DND-41 (cell line): ENCODE measurements at regions not wholly inside any gene's neighbourhood (a gene's known extent, or its start where the extent isn't known, plus 50 kb on each side); places are given as distances from the start of the nearest gene placed in this dataset.

ENCODE experiments used
- ATAC-seq: fragments of 200-7000 bp; cut with Tn5 transposase; 3 replicates; pipeline ENCODE4 v1.9.1; 2021; ENCODE audit warnings: low read depth; ENCODE audit not compliant: insufficient read depth
- DNase-seq: peaks from one replicate; pipeline ENCODE4 v3.0.0-alpha.2; 2020
- H2AFZ ChIP-seq: 2 replicates; pipeline ENCODE4 v1.6.0; 2012; ENCODE audit warnings: low read depth, low read length
- H3K27ac ChIP-seq: 2 replicates; pipeline ENCODE4 v1.5.1; 2012; ENCODE audit warnings: low read length, inconsistent platforms
- H3K27me3 ChIP-seq: fragments of 200-600 bp; sonication (generic); 2 replicates; pipeline ENCODE4 v1.6.0; 2012; ENCODE audit warnings: low read length, mild to moderate bottlenecking, inconsistent platforms; ENCODE audit not compliant: insufficient read depth, poor library complexity
- H3K36me3 ChIP-seq: 2 replicates; pipeline ENCODE4 v1.5.1; 2012; ENCODE audit warnings: low read length, inconsistent platforms; ENCODE audit not compliant: insufficient read depth
- H3K4me1 ChIP-seq: 2 replicates; pipeline ENCODE4 v1.5.1; 2012; ENCODE audit warnings: mild to moderate bottlenecking, low read length; ENCODE audit not compliant: insufficient read depth
- H3K4me2 ChIP-seq: 2 replicates; pipeline ENCODE4 v1.6.0; 2012; ENCODE audit warnings: mild to moderate bottlenecking, moderate library complexity, low read length, inconsistent platforms; ENCODE audit not compliant: insufficient read depth
- H3K4me3 ChIP-seq, 2 experiments: fragments of 200-600 bp in 1 of 2; shearing (Covaris generic) in 1 of 2; 2 replicates each; pipeline ENCODE4 v1.5.1; 2012 to 2016; ENCODE audit warnings: inconsistent platforms in 2 of 2, low read length in 2 of 2, mild to moderate bottlenecking in 2 of 2, low read depth in 1 of 2, moderate library complexity in 1 of 2
- H3K79me2 ChIP-seq: 2 replicates; pipeline ENCODE4 v1.6.0; 2012; ENCODE audit warnings: low read length, inconsistent platforms; ENCODE audit not compliant: insufficient read depth
- H3K9ac ChIP-seq: 2 replicates; pipeline ENCODE4 v1.6.0; 2012; ENCODE audit warnings: low read depth, mild to moderate bottlenecking, inconsistent platforms, low read length, moderate library complexity
- H3K9me3 ChIP-seq: 2 replicates; pipeline ENCODE4 v1.5.1; 2012; ENCODE audit warnings: low read length, moderate library complexity, mild to moderate bottlenecking, inconsistent platforms; ENCODE audit not compliant: insufficient read depth, severe bottlenecking
- H4K20me1 ChIP-seq: 2 replicates; pipeline ENCODE4 v1.6.0; 2012; ENCODE audit warnings: low read length; ENCODE audit not compliant: insufficient read depth
- EZH2 ChIP-seq: IDR thresholded peaks from 3 replicates; pipeline ENCODE4 v1.6.1; 2012; ENCODE audit warnings: borderline replicate concordance, low read depth, mild to moderate bottlenecking, moderate library complexity, low read length, inconsistent platforms; ENCODE audit not compliant: severe bottlenecking
- TF ChIP-seq, protein P1 (sequence below): IDR thresholded peaks from 2 replicates; pipeline ENCODE4 v1.5.1; 2012; ENCODE audit warnings: borderline replicate concordance, low read length, moderate library complexity, mild to moderate bottlenecking; ENCODE audit not compliant: poor library complexity, severe bottlenecking; ENCODE audit errors: extremely low read depth

DNA sequence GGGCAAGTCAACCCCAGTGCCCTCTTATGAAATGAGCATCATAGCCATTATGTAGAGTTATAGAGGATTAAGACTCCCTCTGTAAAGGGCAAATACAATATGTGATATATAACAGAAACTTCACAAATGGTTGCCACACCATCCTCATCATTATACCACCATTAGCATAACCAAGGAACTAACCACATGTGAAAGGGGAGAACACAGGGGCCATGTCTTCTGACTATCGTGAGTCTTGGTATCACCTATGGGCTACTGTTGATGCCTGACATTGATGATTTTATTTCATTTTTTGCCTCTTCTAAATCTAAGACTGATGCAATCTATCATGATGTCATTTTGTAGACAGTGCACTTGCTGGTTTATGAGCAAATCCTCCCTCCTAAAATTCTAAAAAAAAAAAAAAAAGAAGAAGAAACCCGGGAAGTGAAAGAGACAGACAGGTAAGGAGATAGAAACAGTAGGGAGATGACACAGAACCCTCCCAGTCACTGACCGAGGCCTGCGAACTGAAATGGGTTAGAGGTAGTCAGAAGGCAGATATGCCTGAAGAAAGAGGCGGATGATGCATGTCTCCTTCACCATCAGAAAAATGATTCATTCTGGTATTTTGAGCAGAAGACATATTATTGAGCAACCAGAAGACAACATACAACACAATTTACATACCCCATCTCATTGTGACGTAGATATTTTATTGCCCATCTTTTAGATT is 266.0 kb downstream of the DMAC1 start:
- TF ChIP-seq, protein P1, sequence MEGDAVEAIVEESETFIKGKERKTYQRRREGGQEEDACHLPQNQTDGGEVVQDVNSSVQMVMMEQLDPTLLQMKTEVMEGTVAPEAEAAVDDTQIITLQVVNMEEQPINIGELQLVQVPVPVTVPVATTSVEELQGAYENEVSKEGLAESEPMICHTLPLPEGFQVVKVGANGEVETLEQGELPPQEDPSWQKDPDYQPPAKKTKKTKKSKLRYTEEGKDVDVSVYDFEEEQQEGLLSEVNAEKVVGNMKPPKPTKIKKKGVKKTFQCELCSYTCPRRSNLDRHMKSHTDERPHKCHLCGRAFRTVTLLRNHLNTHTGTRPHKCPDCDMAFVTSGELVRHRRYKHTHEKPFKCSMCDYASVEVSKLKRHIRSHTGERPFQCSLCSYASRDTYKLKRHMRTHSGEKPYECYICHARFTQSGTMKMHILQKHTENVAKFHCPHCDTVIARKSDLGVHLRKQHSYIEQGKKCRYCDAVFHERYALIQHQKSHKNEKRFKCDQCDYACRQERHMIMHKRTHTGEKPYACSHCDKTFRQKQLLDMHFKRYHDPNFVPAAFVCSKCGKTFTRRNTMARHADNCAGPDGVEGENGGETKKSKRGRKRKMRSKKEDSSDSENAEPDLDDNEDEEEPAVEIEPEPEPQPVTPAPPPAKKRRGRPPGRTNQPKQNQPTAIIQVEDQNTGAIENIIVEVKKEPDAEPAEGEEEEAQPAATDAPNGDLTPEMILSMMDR: no peak
- no peak for TF ChIP-seq EZH2
- H4K20me1 ChIP-seq: no peaks in the 10 kb centered on the region
- no peaks in the 10 kb centered on the region for H3K36me3 ChIP-seq
- H3K79me2 ChIP-seq: no peaks in the 10 kb centered on the region
- H3K4me2 ChIP-seq: no peak overlapping the region
- no peak overlapping the region for H2AFZ ChIP-seq
- no peak overlapping the region for H3K4me3 ChIP-seq
- no peak overlapping the region for H3K27ac ChIP-seq
- no peak for ATAC-seq
- H3K27me3 ChIP-seq: no peaks in the 10 kb centered on the region
- no peaks in the 10 kb centered on the region for H3K9me3 ChIP-seq
- no peak for DNase-seq
- H3K4me1 ChIP-seq: peaks cover 20% of the 10 kb centered on the region
- no peak overlapping the region for H3K9ac ChIP-seq

DNA sequence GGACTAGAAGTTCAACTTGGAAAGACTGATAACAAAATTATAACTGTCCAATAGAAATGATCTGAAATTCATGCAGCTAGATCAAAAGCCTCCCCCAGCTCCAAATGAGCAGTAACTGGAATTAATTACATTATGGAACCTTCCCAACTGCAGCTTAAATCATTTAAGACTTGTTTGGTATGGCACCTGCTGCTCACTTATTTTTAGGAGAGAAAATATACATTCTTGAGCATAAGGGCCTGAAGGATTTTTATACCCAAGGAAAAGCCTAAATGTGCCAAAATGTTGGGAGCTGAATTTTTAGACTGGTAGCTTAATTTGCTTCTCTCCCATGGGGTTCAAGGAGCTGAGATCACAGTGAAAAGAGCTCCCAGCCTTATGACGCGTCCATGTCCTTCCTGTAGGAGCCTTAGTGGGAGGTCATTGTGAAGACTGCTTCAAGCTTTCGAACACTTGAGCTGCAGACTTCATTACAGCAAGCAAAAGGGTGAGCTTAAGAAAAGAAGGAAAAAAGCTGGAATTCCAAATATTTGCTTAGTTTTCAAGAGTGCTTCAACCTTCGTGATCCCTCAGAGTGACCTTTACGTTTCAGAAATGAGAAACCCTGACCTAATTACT is 276.0 kb downstream of the DMAC1 start:
- DNase-seq: no peak
- no peak overlapping the region for H3K27ac ChIP-seq
- H4K20me1 ChIP-seq: no peaks in the 10 kb centered on the region
- H3K27me3 ChIP-seq: no peaks in the 10 kb centered on the region
- no peaks in the 10 kb centered on the region for H3K36me3 ChIP-seq
- ATAC-seq: no peak
- H2AFZ ChIP-seq: no peak overlapping the region
- H3K4me3 ChIP-seq: no peak overlapping the region
- no peaks in the 10 kb centered on the region for H3K9me3 ChIP-seq
- H3K9ac ChIP-seq: no peak overlapping the region
- TF ChIP-seq EZH2: no peak
- TF ChIP-seq, protein P1: no peak
- H3K4me2 ChIP-seq: no peak overlapping the region
- no peaks in the 10 kb centered on the region for H3K4me1 ChIP-seq
- no peaks in the 10 kb centered on the region for H3K79me2 ChIP-seq

DNA sequence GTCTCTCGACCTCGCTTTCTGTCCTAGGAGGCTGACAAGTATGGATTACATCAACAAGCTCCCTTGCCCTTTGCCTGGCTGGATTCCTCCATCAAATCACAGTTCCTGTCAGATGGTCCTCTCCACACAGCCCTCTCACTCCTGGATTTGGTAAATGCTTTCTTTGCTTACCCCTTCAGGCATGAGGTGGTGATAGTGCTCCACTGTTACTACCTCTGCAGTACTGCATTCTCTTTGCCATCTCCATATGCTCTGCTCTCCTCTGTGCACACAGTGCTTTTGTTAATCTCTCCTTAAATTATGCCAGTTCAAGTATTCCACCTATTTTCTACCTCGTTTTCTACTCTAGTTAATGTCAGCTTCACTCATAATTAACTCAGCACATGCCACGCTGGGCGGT is 279.2 kb downstream of the DMAC1 start:
- no peak for TF ChIP-seq EZH2
- TF ChIP-seq, protein P1: no peak
- DNase-seq (no peak), ATAC-seq (no peak)
- no peak overlapping the region for H3K4me3 ChIP-seq
- H3K27me3 ChIP-seq: no peaks in the 10 kb centered on the region
- H3K4me2 ChIP-seq: no peak overlapping the region
- H3K27ac ChIP-seq: no peak overlapping the region
- no peak overlapping the region for H3K9ac ChIP-seq
- no peaks in the 10 kb centered on the region for H3K9me3 ChIP-seq
- H3K36me3 ChIP-seq: no peaks in the 10 kb centered on the region
- H4K20me1 ChIP-seq: no peaks in the 10 kb centered on the region
- no peaks in the 10 kb centered on the region for H3K4me1 ChIP-seq
- H2AFZ ChIP-seq: no peak overlapping the region
- no peaks in the 10 kb centered on the region for H3K79me2 ChIP-seq
